ENCODE measurements at regions not wholly inside any gene's neighbourhood (a gene's known extent, or its start where the extent isn't known, plus 50 kb on each side); places are given as distances from the start of the nearest gene placed in this dataset.

GRCh38 chr1:14521622-14522021 lies 76.9 kb upstream of the KAZN start:
- no peak for TF ChIP-seq USF1 (IDR thresholded peaks at IDR 0.05)
- TF ChIP-seq RAD21 (IDR thresholded peaks at IDR 0.05; ENCODE audit: low read depth): no peak
- TF ChIP-seq FOXM1 (IDR thresholded peaks at IDR 0.05; ENCODE audit: borderline replicate concordance, low read depth): no peak

GRCh38 chr1:14522077-14522925 lies 76.2 kb upstream of the KAZN start:
- TF ChIP-seq ZBTB7A (IDR thresholded peaks at IDR 0.05; ENCODE audit: low read depth) (no peak), CEBPB (IDR thresholded peaks at IDR 0.05) (no peak), YY1 (IDR thresholded peaks at IDR 0.05; ENCODE audit: low read depth) (no peak), TCF12 (IDR thresholded peaks at IDR 0.05; ENCODE audit: low read depth) (no peak), RAD21 (IDR thresholded peaks at IDR 0.05; ENCODE audit: low read depth) (no peak)

GRCh38 chr1:14522926-14523241 lies 75.6 kb upstream of the KAZN start:
- TF ChIP-seq CREB1 (IDR thresholded peaks at IDR 0.05; ENCODE audit: low read depth): no peak
- TF ChIP-seq ZBTB7A (IDR thresholded peaks at IDR 0.05; ENCODE audit: low read depth): no peak
- no peak for TF ChIP-seq TEAD4 (IDR thresholded peaks at IDR 0.05)
- no peak for TF ChIP-seq USF1 (IDR thresholded peaks at IDR 0.05)
- TF ChIP-seq RAD21 (IDR thresholded peaks at IDR 0.05; ENCODE audit: low read depth): no peak
- TF ChIP-seq TCF12 (IDR thresholded peaks at IDR 0.05; ENCODE audit: low read depth): no peak
- TF ChIP-seq TAF1 (IDR thresholded peaks at IDR 0.05; ENCODE audit: low read depth): no peak
- no peak for TF ChIP-seq FOXM1 (IDR thresholded peaks at IDR 0.05; ENCODE audit: borderline replicate concordance, low read depth)
- TF ChIP-seq MAX (IDR thresholded peaks at IDR 0.05): no peak
- TF ChIP-seq CEBPB (IDR thresholded peaks at IDR 0.05): no peak
- no peak for TF ChIP-seq NFIC (IDR thresholded peaks at IDR 0.05)
- no peak for TF ChIP-seq REST (IDR thresholded peaks at IDR 0.05; ENCODE audit: low read depth)
- TF ChIP-seq YY1 (IDR thresholded peaks at IDR 0.05; ENCODE audit: low read depth): no peak
- no peak for TF ChIP-seq EGR1 (IDR thresholded peaks at IDR 0.05)
- TF ChIP-seq EP300 (IDR thresholded peaks at IDR 0.05; ENCODE audit: borderline replicate concordance): no peak

GRCh38 chr1:14524826-14525636 lies 73.5 kb upstream of the KAZN start:
- TF ChIP-seq YY1 (IDR thresholded peaks at IDR 0.05; ENCODE audit: low read depth) (no peak), FOXM1 (IDR thresholded peaks at IDR 0.05; ENCODE audit: borderline replicate concordance, low read depth) (no peak)

GRCh38 chr1:14529475-14529874 lies 69.0 kb upstream of the KAZN start:
- TF ChIP-seq RAD21 (IDR thresholded peaks at IDR 0.05; ENCODE audit: low read depth): no peak
- TF ChIP-seq TAF1 (IDR thresholded peaks at IDR 0.05; ENCODE audit: low read depth): no peak
- no peak for TF ChIP-seq CEBPB (IDR thresholded peaks at IDR 0.05)

GRCh38 chr1:14531519-14531918 lies 67.0 kb upstream of the KAZN start:
- TF ChIP-seq TAF1 (IDR thresholded peaks at IDR 0.05; ENCODE audit: low read depth): no peak
- no peak for TF ChIP-seq REST (IDR thresholded peaks at IDR 0.05; ENCODE audit: low read depth)
- TF ChIP-seq CREB1 (IDR thresholded peaks at IDR 0.05; ENCODE audit: low read depth): no peak
- no peak for TF ChIP-seq FOXM1 (IDR thresholded peaks at IDR 0.05; ENCODE audit: borderline replicate concordance, low read depth)
- no peak for TF ChIP-seq TCF12 (IDR thresholded peaks at IDR 0.05; ENCODE audit: low read depth)
- no peak for TF ChIP-seq TEAD4 (IDR thresholded peaks at IDR 0.05)
- TF ChIP-seq EP300 (IDR thresholded peaks at IDR 0.05; ENCODE audit: borderline replicate concordance): no peak
